GM19099 (cell line): ENCODE measurements at regions not wholly inside any gene's neighbourhood (a gene's known extent, or its start where the extent isn't known, plus 50 kb on each side); places are given as distances from the start of the nearest gene placed in this dataset.

ENCODE experiments used
- POLR2A ChIP-seq: IDR thresholded peaks from 3 replicates; pipeline ENCODE4 v1.6.1; 2011; ENCODE audit warnings: low read depth; ENCODE audit not compliant: insufficient read length; ENCODE audit errors: extremely low read depth

DNA sequence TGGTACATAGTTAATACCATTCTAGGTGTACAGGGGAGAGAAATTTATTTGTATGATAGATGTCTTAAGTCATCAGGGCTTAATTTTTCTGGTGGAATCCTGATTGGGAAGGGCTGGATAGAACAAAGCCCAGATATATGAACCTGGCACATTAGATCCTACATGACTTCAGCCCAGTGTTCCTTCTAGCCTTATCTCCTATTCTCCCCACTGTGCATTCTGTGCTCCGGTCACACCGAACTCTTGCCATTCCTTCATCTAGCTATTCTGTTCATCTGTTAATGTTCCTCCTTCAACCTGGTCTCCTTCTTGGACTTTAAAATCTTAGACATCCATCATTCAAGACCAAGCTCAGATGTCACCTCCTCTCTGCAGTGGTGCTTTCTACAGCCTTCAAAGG is 68.9 kb upstream of the EED start:
- TF ChIP-seq POLR2A = no peak

DNA sequence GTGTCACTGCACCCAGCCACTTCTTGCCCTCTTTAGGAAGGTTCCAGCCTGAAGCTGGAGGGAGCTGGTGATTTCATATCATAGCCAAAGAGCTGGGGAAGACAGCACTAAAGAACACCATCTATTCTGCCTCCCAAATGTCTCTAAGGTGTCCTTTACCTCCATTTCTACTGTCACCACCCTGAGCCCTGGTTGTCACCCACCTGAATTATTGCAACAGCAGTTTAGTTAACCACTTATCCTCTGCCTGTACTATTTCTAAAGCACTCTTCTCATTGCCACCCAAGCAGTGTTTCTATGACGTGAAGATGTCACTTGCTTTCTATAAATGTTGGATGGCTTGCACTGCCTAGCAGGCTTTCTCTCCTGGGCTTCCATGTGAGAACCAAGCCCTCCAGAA is 69.4 kb upstream of the EED start:
- no peak for TF ChIP-seq POLR2A

DNA sequence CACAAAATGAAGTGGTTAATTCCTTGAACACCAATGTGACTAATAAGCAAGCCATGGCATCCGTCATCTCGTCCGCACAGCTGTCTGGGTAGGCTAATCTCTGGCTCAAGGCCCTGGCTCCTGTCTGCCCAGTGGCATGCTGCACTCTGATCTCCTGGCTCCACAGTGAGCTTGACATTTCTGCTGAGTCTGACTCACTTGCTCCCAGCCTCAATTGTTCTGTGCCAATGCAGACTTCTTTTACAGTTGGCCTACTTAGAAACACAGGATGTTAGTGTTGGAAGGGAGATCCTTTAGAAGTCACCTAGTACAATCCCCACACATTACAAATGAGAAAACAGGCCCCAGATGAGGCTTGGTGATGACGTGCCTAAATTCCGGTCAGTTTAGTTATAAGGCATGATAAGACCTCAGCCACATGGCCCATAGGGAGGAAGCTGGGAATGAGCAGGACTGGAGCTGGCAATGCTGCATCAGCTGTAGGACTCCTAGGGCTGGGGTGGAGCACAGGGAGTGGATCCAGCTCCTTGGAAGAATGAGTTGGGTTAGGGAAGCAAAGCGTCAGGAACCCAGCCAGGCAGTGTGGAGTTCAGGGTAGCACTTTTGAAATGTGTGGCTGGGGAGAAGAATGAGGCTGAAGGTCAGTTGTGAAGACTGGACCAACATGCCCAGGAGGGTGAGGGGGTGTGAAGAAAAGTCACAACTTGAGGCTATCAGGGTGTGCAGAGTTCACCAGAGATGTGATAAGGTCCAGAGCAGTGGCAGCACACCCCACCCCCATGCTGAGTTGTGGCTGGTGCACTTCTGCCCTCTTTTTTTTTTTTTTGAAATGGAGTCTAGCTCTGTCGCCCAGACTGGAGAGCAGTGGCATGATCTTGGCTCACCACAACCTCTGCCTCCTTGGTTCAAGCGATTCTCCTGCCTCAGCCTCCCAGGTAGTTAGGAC is 70.2 kb upstream of the EED start:
- no peak for TF ChIP-seq POLR2A

- TF ChIP-seq POLR2A = no peak
Measured at GRCh38 chr11:86172894-86173293, 71.7 kb upstream of the EED start.

DNA sequence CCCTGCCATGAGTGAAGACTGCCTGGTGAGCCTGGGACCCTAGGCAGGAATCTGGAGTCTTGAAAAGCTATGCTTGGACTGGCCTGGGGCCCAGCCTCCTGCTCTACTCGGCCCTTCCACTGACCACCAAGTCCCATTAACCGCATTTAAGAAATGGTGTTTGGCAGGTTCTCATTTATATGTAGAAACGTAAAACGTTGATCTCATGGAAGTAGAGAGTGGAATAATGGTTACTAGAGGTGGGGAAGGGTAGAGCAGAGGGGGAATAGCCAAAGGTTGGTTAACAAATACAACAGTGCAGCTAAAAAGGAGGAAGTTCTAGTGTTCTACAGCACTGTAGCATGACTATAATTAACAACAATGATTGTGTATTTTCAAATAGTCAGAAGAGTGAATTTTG is 72.9 kb upstream of the EED start:
- no peak for TF ChIP-seq POLR2A

- TF ChIP-seq POLR2A = no peak
Measured at GRCh38 chr11:86167499-86168164, 76.9 kb upstream of the EED start.

DNA sequence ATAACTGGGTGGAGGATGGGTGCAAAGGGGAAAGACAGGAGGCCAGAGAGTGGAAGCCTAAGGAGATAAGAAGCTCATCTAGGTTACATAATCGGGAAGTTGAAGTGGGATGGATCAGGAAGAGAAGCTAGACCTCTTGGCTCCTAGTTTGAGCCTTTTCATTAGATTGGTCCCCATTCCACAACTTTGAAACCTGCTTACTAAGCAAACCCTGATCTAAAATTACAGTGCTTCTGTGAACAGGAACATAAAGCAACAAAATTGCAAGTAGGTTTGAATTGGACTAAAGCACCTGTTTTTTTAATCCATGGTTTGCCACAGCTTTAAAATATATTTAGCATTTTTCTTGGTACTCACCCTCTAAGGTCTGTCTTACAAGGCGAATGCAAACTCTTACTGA is 80.4 kb upstream of the EED start:
- TF ChIP-seq POLR2A = no peak

DNA sequence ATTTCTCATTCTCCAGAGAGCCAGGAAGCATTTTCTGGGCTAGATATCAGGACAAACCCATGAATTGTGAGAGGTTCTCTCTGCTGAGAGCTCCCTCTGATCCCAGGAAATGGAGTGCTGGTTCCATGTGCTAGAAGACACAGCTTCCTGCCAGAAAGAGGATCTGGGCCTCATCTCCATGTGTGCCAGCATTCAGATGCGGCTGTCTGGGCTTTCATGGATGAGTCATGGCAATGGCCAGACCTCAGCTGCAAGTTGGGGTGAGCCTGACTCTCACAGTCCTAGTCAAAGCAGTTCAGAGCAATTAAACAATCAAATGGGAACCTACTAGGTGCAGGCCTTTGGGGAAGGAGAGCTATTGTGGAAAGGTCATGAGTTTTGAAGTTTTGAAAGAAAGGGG is 82.3 kb upstream of the EED start:
- no peak for TF ChIP-seq POLR2A

DNA sequence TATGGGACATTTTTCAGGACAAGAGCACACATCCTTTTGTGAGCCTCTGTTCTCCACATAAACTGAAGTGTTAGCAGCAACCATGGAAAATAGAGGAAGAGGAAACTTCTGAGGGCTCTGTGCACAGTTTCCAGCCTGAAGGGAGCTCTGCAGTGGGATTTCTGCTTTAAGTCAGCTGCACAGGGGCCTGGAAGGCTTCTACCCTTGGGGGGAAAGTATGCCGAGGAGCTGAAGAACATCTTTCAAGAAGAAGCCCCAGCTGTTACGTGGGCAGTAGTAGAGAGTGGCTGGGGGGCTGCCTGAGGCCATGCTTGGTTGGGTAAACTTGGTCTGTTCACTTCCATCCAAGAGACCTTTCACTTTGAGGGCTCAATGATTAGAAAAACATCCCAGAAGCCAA is 82.7 kb upstream of the EED start:
- no peak for TF ChIP-seq POLR2A

DNA sequence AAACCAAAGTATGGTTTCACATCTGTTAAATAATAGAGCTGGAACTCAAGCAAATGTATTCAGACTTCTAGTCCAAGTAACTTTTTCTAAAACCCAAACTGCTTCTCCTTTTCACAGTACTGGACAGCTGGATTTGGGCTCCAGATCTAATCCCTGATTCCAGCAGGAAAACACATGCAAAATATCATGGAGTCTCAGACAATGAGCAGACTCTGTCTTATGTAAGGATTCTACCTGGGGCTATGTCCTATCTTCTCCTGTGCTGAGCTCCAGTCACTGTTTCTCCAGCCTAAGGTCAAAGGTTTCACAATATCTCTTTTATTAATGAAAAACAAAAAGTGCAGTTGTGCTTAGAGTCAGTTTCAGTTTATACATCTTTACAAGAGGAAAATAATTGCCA is 83.2 kb upstream of the EED start:
- TF ChIP-seq POLR2A = no peak

GRCh38 chr11:86160541-86161149 is 83.9 kb upstream of the EED start:
- no peak for TF ChIP-seq POLR2A

DNA sequence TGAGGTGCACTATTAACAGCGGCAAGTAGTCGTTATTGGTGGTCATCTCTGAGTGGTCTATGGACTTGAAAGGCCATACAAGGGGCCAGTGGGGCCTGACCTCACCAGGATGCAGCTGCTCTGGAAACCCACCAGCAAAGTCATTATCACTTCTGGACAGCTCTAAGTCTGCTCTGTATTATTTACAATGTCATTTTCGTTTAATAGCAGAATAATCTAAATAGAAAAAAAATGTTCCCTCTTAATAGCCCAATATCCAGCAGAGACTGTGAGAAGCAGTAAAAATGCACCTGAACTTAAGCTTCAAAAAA is 85.0 kb upstream of the EED start:
- no peak for TF ChIP-seq POLR2A

DNA sequence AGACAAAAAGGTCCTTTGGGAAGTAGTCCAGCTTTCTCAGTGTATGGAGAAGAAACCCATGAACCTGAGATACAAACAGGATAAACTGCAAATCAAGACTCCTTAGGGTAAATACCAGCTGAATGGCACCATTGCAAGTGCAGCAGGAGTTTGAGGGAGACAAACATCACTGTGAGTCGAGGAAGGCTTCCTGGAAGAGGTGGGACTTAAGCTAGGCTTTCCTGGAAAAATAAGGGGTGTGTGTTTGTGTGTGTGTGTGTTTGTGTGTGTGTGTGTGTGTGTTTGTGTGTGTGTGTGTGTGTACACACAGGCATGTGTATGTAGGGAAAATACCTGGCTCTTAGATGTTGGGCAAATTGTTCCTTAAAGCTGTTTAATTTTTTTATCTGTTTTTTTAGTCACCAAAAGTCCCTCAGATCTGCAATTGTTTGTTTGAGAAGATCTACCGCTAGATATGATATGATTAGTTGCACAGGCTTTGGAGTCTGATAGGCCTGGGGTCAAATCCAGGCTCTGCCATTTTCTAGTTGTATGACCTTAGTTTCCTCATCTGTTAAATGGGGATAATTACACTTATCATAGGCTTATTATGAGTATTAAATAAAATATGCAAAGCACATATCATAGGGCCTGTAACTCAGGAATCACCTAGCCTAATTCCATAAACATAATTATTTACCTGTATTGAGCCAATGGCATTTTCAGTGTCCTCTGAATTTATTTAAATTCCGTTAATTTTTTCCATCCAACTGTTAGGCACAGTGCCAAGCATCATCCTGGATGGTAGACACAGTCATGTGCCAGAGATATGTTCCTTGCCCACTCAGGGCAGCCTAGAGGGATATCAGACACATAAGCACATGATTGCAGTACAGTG is 85.6 kb upstream of the EED start:
- no peak for TF ChIP-seq POLR2A

GRCh38 chr11:86157797-86158378 is 86.7 kb upstream of the EED start:
- no peak for TF ChIP-seq POLR2A
